GM23248 (cell line): ENCODE measurements at regions not wholly inside any gene's neighbourhood (a gene's known extent, or its start where the extent isn't known, plus 50 kb on each side); places are given as distances from the start of the nearest gene placed in this dataset.

Experiments used
- EZH2 ChIP-seq: fragments of 200-600 bp; sonication (generic); IDR thresholded peaks from 2 replicates; pipeline ENCODE4 v1.6.1; 2018; ENCODE audit warnings: antibody characterized with exemption, mild to moderate bottlenecking; ENCODE audit not compliant: insufficient read depth, poor library complexity, severe bottlenecking
- EZH2phosphoT487 ChIP-seq: fragments of 200-600 bp; sonication (generic); IDR thresholded peaks from 2 replicates; pipeline ENCODE4 v1.6.1; 2018; ENCODE audit warnings: antibody characterized with exemption, moderate library complexity, mild to moderate bottlenecking, low read depth; ENCODE audit not compliant: insufficient read depth

- TF ChIP-seq EZH2 (no peak), EZH2phosphoT487 (no peak)
Observed at GRCh38 chr13:22765547-22765946, 415.2 kb upstream of the SGCG start.
